ENCODE measurements at regions not wholly inside any gene's neighbourhood (a gene's known extent, or its start where the extent isn't known, plus 50 kb on each side); places are given as distances from the start of the nearest gene placed in this dataset.

GRCh38 chr4:128468123-128468989 is 180.7 kb upstream of the PGRMC2 start (continued):
- TF ChIP-seq ZNF398 (CRISPR knock-in tag; IDR thresholded peaks at IDR 0.05) = no peak
- no peak for TF ChIP-seq ZNF217 (CRISPR knock-in tag; IDR thresholded peaks at IDR 0.05)
- no peak for TF ChIP-seq SP2 (IDR thresholded peaks at IDR 0.05; ENCODE audit: extremely low read depth, low read depth, low read length, poor library complexity, severe bottlenecking)
- TF ChIP-seq SMARCC2 (IDR thresholded peaks at IDR 0.05; ENCODE audit: low read depth) = no peak
- TF ChIP-seq STAT6 (CRISPR knock-in tag; IDR thresholded peaks at IDR 0.05) = no peak
- TF ChIP-seq RAD21 (CRISPR knock-in tag; conservative IDR thresholded peaks at IDR 0.05 in 1 of 2, IDR thresholded peaks at IDR 0.05 in 1 of 2) = no peak
- no peak for TF ChIP-seq FOXP4 (CRISPR knock-in tag; IDR thresholded peaks at IDR 0.05; ENCODE audit: borderline replicate concordance)
- TF ChIP-seq PPARD (CRISPR knock-in tag; IDR thresholded peaks at IDR 0.05) = no peak
- no peak for TF ChIP-seq ZNF75A (CRISPR knock-in tag; IDR thresholded peaks at IDR 0.05)
- TF ChIP-seq ZHX1 (conservative IDR thresholded peaks at IDR 0.05; ENCODE audit: low read length) = no peak
- TF ChIP-seq IRF2 (CRISPR knock-in tag; IDR thresholded peaks at IDR 0.05) = no peak
- TF ChIP-seq RBBP5 (IDR thresholded peaks at IDR 0.05; ENCODE audit: borderline replicate concordance, insufficient read depth, low read length, poor library complexity, severe bottlenecking) = no peak
- no peak for TF ChIP-seq FOXK1 (CRISPR knock-in tag; IDR thresholded peaks at IDR 0.05; ENCODE audit: borderline replicate concordance)
- TF ChIP-seq VEZF1 (CRISPR knock-in tag; IDR thresholded peaks at IDR 0.05) = peak; percentile 27; the same call in 1 of the 2 replicates
